ENCODE measurements at regions not wholly inside any gene's neighbourhood (a gene's known extent, or its start where the extent isn't known, plus 50 kb on each side); places are given as distances from the start of the nearest gene placed in this dataset.

DNA sequence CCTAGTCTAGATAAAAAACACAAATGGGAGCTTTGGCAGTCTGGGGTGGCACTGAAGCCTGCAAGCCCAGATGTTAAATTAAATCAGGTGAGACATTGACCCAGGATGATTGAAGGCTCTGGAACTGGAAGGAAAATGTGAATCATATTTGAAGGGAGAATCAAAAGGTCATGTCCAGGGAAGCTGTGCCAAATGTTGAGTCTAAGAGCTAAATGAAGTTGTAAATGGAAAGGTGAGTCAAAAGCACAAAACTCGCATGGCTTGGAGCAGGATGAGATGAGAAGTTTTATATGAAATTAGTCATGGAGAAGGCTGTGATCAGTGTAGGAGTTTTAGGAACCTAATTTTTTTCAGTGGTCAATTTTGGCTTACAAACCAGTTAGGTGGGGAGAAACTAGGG, 301.1 kb downstream of the BLID start:
- TF ChIP-seq, protein P1, sequence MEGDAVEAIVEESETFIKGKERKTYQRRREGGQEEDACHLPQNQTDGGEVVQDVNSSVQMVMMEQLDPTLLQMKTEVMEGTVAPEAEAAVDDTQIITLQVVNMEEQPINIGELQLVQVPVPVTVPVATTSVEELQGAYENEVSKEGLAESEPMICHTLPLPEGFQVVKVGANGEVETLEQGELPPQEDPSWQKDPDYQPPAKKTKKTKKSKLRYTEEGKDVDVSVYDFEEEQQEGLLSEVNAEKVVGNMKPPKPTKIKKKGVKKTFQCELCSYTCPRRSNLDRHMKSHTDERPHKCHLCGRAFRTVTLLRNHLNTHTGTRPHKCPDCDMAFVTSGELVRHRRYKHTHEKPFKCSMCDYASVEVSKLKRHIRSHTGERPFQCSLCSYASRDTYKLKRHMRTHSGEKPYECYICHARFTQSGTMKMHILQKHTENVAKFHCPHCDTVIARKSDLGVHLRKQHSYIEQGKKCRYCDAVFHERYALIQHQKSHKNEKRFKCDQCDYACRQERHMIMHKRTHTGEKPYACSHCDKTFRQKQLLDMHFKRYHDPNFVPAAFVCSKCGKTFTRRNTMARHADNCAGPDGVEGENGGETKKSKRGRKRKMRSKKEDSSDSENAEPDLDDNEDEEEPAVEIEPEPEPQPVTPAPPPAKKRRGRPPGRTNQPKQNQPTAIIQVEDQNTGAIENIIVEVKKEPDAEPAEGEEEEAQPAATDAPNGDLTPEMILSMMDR (conservative IDR thresholded peaks at IDR 0.05; ENCODE audit: low read length): no peak
- TF ChIP-seq EZH2phosphoT487 (IDR thresholded peaks at IDR 0.05; ENCODE audit: borderline replicate concordance, low read depth, low read length): no peak
